Inflammatory macrophage (primary cell): ENCODE measurements at regions not wholly inside any gene's neighbourhood (a gene's known extent, or its start where the extent isn't known, plus 50 kb on each side); places are given as distances from the start of the nearest gene placed in this dataset.
"Not testable (repeated sequence)": the region's sequence is repeated elsewhere in the genome, so short reads cannot be mapped to it uniquely, and the experiment has no call there.

Experiments
- DNase-seq, 2 donors: peaks; one replicate each; pipeline ENCODE4 v3.0.0-alpha.2; 2020 to 2022

DNA sequence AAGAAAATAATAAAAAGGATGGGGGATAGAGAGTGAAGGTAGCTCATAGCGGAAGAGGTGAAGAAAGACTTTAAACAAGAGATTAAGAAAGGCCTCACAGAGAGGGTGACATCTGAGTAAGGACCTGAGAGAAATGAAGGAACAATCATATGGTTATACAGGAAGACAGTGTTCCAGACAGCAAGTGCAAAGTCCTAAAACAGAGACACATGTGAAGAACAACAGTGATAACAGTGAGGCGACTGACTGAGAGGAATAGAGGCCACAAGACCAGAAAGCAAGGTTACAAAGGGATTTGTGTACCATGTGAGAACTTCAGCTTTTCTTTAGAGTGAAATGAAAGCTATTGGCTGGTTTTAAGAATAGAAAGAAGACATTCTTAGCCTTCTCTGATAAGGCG, 141.6 kb upstream of the PALMD start:
- DNase-seq: no peak

DNA sequence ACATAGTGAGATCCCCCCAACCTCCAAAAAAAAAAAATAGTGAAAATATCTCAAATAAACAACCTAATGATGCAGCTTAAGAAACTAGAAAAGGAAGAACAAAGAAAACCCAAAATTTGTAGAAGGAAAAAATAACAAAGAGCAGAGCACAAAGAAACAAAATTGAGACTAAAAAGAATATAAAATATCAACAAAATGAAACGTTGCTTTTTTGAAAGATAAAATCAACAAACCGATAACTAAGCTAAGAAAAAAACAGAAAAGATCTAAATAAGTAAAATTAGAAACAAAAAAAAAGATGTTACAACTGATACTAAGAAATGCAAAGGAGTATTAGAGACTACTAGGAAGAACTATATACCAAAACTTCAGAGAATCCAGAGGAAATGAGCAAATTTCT, 139.3 kb upstream of the PALMD start:
- DNase-seq: no peak

DNA sequence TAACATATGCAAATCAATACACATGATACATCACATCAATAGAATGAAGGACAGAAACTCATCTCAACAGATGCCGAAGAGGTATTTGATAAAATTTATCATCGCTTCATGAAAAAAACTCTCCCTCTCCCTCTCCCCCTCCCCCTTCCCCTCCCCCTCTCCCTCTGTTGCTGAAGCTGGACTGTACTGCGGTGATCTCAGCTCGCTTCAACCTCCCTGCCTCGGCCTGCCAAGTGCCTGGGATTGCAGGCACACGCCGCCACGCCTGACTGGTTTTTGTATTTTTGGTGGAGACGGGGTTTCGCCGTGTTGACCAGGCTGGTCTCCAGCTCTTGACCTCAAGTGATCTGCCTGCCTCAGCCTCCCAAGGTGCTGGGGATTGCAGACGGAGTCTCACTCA, 138.5 kb upstream of the PALMD start:
- not testable (repeated sequence) for DNase-seq

DNA sequence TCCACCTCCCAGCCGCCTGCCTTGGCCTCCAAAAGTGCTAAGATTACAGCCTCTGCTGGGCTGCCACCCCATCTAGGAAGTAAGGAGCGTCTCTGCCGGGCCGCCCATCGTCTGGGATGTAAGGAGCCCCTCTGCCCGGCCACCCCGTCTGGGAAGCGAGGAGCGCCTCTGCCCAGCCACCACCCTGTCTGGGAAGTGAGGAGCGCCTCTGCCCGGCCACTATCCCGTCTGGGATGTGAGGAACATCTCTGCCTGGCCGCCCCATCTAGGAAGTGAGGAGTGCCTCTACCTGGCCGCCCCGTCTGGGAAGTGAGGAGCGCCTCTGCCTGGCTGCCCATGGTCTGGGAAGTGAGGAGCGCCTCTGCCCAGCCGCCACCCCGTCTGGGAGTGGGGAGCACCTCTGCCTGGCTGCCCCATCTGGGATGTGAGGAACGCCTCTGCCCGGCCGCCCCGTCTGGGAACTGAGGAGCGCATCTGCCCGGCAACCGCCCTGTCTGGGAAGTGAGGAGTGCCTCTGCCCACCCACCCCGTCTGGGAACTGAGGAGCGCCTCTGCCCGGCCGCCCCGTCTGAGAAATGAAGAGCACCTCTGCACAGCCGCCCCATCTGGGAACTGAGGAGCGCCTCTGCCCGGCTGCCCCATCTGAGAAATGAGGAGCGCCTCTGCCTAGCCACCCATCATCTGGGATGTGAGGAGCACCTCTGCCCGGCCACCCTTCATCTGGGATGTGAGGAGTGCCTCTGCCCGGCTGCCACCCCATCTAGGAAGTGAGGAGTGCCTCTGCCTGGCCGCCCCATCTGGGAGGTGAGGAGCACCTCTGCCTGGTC, 137.8 kb upstream of the PALMD start:
- DNase-seq: no peak

DNA sequence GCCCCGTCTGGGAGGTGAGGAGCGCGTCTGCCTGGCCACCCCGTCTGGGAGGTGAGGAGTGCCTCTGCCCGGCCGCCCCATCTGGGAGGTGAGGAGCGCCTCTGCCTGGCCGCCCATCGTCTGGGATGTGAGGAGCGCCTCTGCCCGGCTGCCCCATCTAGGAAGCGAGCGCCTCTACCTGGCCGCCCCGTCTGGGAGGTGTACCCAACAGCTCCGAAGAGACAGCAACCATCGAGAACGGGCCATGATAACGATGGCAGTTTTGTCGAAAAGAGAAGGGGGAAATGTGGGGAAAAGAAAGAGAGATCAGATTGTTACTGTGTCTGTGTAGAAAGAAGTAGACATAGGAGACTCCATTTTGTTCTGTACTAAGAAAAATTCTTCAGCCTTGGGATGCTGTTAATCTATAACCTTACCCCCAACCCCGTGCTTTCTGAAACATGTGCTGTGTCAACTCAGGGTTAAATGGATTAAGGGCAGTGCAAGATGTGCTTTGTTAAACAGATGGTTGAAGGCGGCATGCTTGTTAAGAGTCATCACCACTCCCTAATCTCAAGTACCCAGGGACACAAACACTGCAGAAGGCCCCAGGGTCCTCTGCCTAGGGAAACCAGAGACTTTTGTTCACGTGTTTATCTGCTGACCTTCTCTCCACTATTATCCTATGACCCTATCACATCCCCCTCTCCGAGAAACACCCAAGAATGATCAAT, 137.0 kb upstream of the PALMD start:
- DNase-seq: not testable (repeated sequence)

DNA sequence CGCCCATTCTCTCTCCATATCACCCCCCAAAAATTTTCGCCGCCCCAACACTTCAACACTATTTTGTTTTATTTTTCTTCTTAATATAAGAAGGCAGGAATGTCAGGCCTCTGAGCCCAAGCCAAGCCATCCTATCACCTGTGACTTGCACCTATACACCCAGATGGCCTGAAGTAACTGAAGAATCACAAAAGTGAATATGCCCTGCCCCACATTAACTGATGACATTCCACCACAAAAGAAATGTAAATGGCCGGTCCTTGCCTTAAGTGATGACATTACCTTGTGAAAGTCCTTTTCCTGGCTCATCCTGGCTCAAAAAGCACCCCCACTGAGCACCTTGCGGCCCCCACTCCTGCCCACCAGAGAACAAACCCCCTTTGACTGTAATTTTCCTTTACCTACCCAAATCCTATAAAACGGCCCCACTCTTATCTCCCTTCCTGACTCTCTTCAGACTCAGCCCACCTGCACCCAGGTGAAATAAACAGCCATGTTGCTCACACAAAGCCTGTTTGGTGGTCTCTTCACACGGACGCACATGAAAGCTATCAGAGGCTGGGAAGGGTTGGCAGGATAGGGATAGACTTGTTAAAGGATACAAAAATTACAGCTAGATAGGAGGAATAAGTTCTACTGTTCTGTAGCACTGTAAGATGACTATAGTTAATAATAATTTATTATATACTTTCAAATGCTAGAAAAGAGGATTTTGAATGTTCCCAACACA, 130.9 kb upstream of the PALMD start:
- not testable (repeated sequence) for DNase-seq

DNA sequence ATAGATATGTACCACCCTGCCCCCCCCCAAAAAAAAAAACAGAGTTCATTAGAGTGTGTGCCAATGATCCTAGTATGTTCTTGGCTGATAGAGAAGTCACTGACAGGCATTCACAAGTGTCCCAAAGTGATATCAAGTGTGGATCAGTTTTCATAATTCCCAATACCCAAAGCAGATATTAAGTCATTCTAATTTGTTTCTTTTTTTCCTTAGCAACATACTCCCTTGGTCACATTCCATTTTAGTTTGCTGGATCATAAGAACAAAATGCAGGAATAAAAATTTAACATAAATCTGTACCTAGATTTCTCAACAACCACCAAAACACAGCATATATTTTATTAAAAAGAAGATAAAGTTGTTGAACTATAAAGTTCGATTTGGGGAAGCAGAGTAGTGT, 129.8 kb upstream of the PALMD start:
- DNase-seq: no peak

DNA sequence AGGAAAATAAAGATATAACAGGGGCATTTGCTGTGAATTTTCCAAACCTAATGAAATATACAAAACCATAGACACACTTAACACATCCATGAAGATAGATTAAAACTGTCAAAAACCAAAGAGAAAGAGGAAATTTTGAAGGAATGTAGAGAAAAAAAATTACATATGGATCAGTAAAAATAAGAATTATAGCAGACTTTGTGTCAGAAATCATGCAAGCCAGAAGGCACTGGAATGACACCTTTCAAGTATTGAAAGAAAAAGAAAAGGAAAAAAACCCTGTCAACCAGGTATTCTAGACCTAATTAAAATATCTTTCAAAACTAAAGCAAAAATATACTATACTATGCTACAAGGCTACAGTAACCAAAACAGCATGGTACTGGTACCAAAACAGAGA, 125.8 kb upstream of the PALMD start:
- no peak for DNase-seq

DNA sequence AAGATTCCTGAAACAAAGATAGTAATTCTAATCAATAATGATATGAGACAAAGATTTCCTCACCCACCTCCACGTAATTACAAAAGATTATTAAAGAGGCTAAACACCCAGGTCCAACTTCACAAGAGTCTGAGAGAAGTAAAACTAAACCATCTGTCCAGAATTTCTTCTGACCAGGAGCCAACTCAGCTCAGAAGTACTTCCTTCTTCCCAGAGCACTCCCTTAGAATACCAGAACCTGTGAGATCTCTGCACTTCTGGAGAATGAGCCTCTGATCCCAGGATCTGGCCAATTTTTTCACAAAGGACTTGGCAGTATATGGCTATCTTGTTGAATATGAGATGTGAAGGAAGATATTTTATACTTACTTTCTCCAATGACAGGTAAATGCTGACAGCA, 120.6 kb upstream of the PALMD start:
- no peak for DNase-seq

DNA sequence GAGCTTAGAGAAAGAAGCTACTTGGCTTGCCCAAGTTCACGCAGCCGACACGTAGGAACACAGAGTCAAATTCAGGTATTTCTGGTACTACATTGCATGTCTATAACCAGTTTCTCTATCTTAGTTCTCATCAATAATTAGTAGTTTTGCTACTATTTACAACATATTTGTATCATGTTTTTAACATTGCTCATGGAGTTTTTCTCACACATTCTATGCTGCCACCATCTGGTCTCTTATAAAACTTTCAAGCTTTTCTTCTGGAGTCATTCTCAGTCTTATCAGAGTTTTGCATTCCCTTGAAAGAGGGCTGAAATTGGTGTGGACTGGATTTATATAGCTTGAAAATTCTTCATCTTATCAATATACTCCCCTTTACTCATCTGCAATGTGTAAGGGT, 118.8 kb upstream of the PALMD start:
- DNase-seq: no peak

DNA sequence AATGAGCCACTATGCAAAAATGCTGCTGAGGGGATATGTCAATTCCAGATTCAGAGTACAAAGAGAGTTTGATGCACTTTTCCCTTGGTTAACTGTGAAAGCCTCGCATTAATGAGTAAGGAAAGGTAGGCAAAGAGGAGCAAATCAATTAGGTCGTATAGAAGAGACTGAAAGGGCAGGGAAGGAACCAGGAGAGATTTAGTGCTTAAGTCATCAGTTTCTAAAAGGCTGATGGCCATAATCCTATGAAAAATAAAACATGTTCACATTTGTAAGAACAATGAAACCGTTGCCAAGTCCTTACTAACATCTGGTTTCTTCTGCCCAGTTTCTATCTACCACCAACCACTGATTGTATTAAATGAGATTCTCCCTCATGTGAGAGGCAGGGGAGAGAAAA, 118.4 kb upstream of the PALMD start:
- DNase-seq: no peak

DNA sequence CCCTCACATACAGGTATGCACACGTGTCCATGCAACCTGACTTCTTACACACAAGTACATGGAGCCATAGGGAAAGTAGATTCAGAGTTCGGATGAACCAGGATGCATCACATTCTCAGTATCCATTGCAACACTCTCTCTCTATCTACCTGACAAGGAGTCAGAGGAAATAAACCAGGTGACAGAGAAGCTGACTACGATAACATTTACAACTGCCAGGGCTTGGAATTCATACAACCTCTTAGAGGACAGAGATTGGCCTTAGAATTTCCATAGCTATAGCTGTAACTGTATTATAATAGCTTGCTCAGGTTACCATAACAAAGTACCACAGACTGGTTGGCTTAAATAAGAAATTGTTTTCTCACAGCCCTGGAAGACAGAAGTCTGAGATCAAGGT, 116.9 kb upstream of the PALMD start:
- no peak for DNase-seq

DNA sequence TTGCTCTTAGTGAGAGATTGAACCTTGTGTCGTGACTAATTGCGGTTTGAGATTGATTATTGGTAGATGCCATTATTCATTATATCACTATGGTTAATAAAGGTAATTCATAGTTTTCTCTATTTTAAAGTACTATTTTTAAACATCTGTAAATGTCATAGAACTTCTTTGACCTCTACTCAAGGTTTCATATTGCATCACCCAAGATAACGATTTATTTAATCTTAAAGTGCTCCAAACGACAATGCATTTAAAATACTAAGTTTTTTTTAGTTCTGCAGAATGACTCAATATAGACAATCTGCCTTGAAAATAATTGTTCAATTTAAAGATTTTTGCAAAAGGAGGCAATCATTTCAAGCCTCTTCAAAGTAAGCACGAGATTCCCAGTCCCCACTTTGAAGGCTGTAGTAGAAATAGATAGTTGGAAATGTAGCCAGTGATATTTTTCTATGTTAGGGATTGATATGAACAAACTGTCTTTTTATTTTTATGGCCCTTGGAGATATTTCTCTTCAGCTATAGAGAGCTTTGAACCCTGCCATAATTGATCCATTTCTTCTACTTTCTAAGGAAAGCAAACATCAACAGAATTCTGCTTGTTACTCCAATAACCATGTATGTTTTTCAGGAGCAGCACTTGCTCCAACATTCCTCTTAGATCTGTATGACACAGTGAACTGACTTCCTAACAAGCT, 114.2 kb upstream of the PALMD start:
- DNase-seq: no peak

DNA sequence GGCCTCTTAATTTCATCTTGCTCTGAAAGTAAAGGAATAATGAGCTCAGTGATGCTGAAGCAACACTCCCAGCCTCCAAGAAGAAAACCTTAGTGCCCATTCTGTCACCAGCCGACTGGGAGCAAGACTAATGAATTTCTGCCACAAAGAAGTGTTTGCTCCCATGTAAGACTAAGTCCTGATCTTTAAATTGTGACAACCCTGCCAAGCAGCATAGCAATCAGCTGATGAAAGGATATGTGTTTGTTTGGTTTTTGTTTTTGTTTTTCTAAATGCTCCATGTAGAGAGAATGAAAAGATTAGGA, 113.7 kb upstream of the PALMD start:
- DNase-seq: no peak

DNA sequence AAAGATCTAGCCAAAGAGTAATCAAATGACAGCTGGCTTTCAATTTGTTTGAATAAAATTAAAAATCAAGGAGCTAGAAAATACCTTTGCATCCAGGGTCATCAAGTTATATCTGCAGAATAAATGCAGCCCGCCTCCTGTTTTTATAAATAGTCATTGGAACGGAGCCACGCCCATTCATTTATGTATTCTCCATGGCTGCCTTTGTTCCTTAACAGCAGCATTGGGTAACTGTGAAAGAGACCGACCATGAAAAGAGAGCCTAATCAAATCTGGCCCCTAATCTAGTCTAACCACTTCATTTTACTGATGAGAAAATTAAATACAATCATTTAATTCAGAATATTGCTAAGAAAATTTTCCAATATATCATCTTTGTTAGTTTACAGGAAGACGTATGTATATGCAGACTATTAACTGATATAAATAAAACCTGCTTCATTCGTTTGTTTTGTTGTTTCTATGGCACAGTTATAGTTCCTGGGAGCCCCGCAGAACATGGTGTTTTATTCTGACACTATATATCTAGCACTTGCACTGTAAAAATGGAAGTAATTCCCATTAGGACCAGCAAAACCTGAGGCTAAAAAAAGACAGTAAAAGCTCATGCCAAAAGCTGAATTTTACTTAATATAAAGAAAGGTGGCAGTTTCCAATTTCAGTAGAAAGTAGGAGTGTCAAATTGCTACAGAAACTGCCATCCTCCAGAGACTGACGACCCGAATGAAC, 111.8 kb upstream of the PALMD start:
- DNase-seq: no peak

DNA sequence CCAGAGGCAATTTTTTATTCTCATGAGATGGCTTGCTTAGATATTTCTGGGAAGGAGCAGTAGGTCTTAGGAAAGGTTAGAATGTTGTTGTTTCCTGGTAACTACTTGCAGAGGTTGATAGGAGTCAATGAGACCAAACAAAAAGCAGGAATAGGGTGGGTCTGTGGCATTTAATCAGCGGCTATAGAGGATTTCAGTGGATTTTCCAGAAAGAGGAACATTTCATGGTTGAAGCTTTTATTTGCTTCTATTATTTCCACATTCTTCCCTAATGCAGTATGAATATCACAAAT, 111.3 kb upstream of the PALMD start:
- no peak for DNase-seq

DNA sequence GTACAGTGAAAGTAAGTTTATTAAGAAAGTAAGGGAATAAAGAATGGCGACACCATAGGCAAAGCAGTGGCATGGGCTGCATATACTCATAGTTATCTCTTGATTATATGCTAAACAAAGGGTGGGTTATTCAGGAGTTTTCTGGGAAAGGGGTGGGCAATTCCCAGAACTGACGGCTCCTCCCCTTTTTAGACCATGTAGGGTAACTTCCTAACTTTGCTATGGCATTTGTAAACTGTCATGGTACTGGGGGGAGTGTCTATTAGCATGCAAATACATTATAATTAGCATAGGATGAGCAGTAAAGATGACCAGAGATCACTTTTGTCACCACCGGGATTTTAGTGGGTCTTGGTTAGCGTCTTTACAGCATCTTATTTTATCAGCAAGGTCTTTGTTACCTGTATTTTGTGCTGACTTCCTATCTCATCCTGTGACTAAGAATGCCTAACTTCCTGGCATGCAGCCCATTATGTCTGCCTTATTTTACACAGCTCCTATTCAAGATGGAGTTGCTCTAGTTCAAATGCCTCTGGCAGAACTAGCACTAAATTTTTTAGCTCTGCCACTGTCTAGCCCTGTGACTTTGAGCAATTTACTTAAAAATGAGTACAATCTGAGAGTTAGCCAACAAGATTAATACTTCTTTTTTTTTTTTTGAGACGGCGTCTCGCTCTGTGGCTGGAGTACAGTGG, 110.3 kb upstream of the PALMD start:
- no peak for DNase-seq

DNA sequence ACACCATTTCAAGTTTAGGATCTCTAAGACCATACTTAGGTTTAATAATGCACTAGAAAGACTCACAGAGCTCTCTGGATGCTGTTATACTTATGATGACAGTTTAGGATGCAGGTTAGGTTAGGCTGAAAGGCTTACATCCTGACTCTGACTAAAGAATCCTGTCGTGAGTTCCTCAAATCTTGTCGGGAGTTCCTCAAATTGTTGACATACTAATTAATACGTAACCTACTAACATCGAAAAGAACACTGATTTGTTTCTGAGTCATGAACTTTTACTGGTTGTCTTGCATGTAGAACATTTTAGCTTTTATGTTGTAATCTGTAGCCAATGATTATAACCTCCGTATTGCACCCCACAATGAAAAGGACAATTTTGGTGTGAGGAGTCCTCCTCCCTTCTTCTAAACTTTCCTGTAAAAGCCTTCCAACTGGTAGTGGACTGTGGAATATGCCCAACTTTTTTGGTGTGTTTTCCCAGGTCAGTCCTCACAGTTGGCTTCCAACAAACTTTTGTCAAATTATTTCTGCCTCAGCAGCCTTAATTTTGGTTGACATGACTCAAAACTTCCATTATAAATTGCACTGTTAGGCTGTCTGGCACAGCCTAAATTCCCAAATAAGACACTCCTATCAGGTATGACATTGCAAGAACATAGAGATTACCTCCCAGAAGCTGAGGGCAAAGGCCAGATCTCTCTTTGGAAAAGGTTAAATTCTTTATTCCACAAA, 107.9 kb upstream of the PALMD start:
- no peak for DNase-seq

DNA sequence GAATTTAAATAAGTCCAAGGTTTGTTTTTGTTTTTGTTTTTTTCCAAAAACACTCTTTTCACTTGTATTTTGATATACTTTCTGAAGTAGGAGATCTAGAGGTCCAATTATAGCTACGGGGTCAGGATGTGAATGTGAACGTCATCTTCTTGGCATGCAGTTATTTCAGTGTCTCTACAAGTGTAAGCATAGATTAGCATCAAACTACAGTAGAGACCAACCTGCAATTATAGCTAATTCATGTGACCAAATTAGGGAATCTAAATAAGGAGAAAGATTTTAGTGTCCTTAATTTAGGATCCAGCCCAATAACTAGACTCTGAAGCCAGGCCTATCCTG, 107.3 kb upstream of the PALMD start:
- DNase-seq: no peak

DNA sequence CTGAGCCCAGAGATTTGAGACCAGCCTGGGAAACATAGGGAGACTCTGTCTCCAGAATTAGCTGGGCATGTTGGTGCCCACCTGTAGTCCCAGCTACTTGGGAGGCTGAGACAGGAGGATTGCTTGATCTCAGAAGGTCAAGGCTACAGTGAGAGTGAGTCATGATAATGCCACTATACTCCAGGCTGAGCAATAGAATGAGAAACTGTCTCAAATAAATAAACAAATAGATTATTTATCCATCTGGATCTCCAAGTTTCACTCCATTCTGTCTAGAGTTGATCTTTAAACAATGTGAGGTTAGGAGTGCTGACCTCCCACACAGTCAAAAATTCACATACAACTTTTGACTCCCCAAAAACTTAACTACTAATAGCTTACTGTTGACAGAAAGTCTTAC, 106.8 kb upstream of the PALMD start:
- no peak for DNase-seq

DNA sequence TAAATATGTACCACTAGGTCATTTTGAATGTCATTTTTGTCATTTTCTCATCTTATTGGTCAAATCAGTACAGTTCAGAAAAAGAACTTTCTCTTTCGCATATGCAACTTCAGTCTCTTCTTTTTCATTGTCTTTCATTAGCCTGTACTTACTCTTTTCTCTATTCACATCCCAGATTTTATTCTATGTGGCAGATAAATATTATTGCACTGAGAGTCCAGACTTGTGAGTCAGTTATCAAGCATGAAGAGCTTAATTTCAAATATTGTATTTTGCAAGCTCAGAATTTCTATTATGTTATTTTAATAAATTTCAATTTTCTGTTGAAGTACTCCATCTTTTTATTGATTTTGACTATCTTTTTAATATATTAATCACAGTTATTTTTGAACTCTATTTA, 105.2 kb upstream of the PALMD start:
- no peak for DNase-seq

DNA sequence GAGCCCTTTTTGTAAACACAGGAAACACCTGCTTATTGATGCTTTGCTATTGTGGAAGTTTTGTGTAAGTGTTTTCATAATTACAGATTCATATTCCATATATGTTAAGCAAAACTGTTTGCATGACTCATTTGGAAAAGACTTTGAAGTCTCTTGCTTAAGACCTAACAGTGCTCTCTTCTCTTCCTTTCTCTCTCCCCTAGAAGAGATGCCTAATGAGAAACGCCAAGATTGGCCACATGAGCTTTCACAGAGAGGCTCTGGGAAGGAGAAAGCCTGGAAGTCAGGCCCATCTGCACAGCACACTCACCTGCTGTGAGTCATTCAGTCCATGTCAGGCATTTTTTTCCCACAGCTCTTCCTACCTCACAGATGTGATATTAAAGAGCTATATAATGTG, 101.6 kb upstream of the PALMD start:
- no peak for DNase-seq
